HEK293 (cell line): ENCODE measurements at regions not wholly inside any gene's neighbourhood (a gene's known extent, or its start where the extent isn't known, plus 50 kb on each side); places are given as distances from the start of the nearest gene placed in this dataset.

ENCODE experiments used
- CTCF ChIA-PET: fragments of 350-600 bp; formaldehyde crosslinking; extraction: SDS; loops from one replicate; lab custom pipeline; 2021; ENCODE audit warnings: antibody characterized with exemption; lab: Yijun Ruan, JAX
- POLR2A ChIA-PET: fragments of 300-600 bp; formaldehyde crosslinking; extraction: SDS; loops from one replicate; lab custom pipeline; 2020; ENCODE audit warnings: antibody characterized with exemption, inconsistent platforms; lab: Yijun Ruan, JAX
- H3K27ac ChIP-seq: fragments of 200-500 bp; sonication (Bioruptor generic); 2 replicates; pipeline ENCODE4 v1.5.1; 2014; ENCODE audit warnings: low read depth, low read length, control low read depth, inconsistent platforms; ENCODE audit errors: extremely low read depth
- H3K36me3 ChIP-seq, 2 experiments: fragments of 200-500 bp in 1 of 2; sonication (Bioruptor generic) in 1 of 2; 1 replicate in 1 of 2; 2 replicates in 1 of 2; pipeline ENCODE4 v1.5.1; 2014 to 2017; ENCODE audit warnings: inconsistent platforms in 2 of 2, low read length in 2 of 2; ENCODE audit not compliant: control insufficient read depth in 2 of 2, insufficient read depth in 1 of 2
- H3K4me1 ChIP-seq: fragments of 200-500 bp; sonication (Bioruptor generic); 2 replicates; pipeline ENCODE4 v1.5.1; 2014; ENCODE audit warnings: mild to moderate bottlenecking, low read length, inconsistent platforms; ENCODE audit not compliant: control insufficient read depth, insufficient read depth
- H3K4me3 ChIP-seq: 2 replicates; pipeline ENCODE4 v1.5.1; 2011; ENCODE audit warnings: low read depth, mild to moderate bottlenecking, control low read depth, low read length, moderate library complexity
- H3K9me3 ChIP-seq: fragments of 200-500 bp; sonication (Bioruptor generic); 2 replicates; pipeline ENCODE4 v1.5.1; 2014; ENCODE audit warnings: low read depth, low read length, inconsistent platforms; ENCODE audit not compliant: control insufficient read depth, insufficient read depth
- BCL11B ChIP-seq: fragments of 450-650 bp; formaldehyde crosslinking; IDR thresholded peaks from 2 replicates; pipeline ENCODE4 v1.5.1; 2016; ENCODE audit warnings: low read depth, missing biosample characterization, missing genetic modification characterization
- KLF1 ChIP-seq: fragments of 450-650 bp; formaldehyde crosslinking; IDR thresholded peaks from 2 replicates; pipeline ENCODE4 v1.5.1; 2016; ENCODE audit warnings: missing biosample characterization, missing genetic modification characterization
- MEIS1 ChIP-seq: sonication (generic); formaldehyde crosslinking; IDR thresholded peaks from 2 replicates; pipeline ENCODE4 v1.8.1; 2022; ENCODE audit warnings: missing genetic modification reagents, mild to moderate bottlenecking, borderline replicate concordance
- MZF1 ChIP-seq: fragments of 450-650 bp; formaldehyde crosslinking; IDR thresholded peaks from 2 replicates; pipeline ENCODE4 v1.5.1; 2017; ENCODE audit warnings: missing biosample characterization, missing genetic modification characterization, borderline replicate concordance
- SCRT2 ChIP-seq: fragments of 450-650 bp; formaldehyde crosslinking; IDR thresholded peaks from 2 replicates; pipeline ENCODE4 v1.5.1; 2016; ENCODE audit warnings: missing biosample characterization, missing genetic modification characterization
- ZBTB26 ChIP-seq: fragments of 450-650 bp; formaldehyde crosslinking; optimal IDR thresholded peaks from 2 replicates; pipeline ENCODE3; 2016; ENCODE audit warnings: missing biosample characterization, mild to moderate bottlenecking, missing genetic modification characterization
- ZBTB49 ChIP-seq: fragments of 450-650 bp; formaldehyde crosslinking; IDR thresholded peaks from 2 replicates; pipeline ENCODE4 v1.5.1; 2016; ENCODE audit warnings: missing biosample characterization, missing genetic modification characterization, low read depth
- ZNF114 ChIP-seq: fragments of 450-650 bp; formaldehyde crosslinking; IDR thresholded peaks from 2 replicates; pipeline ENCODE4 v1.5.0; 2017; ENCODE audit warnings: missing biosample characterization, missing genetic modification characterization
- ZNF133 ChIP-seq: fragments of 450-650 bp; formaldehyde crosslinking; IDR thresholded peaks from 2 replicates; pipeline ENCODE4 v1.5.1; 2016; ENCODE audit warnings: missing biosample characterization, missing genetic modification characterization
- ZNF138 ChIP-seq: fragments of 450-650 bp; formaldehyde crosslinking; IDR thresholded peaks from 2 replicates; pipeline ENCODE4 v1.5.1; 2016; ENCODE audit warnings: missing biosample characterization, missing genetic modification characterization, borderline replicate concordance
- ZNF184 ChIP-seq: fragments of 450-650 bp; IDR thresholded peaks from 2 replicates; pipeline ENCODE4 v1.5.1; 2018; ENCODE audit warnings: missing biosample characterization, mild to moderate bottlenecking, missing genetic modification characterization
- ZNF239 ChIP-seq: fragments of 450-650 bp; formaldehyde crosslinking; IDR thresholded peaks from 2 replicates; pipeline ENCODE4 v1.5.1; 2016; ENCODE audit warnings: missing biosample characterization, missing genetic modification characterization
- ZNF248 ChIP-seq: fragments of 450-650 bp; formaldehyde crosslinking; IDR thresholded peaks from 2 replicates; pipeline ENCODE4 v1.5.1; 2017; ENCODE audit warnings: missing biosample characterization, missing genetic modification characterization
- ZNF362 ChIP-seq: fragments of 450-650 bp; formaldehyde crosslinking; IDR thresholded peaks from 2 replicates; pipeline ENCODE4 v1.5.1; 2016; ENCODE audit warnings: missing biosample characterization, missing genetic modification characterization
- ZNF398 ChIP-seq: fragments of 450-650 bp; formaldehyde crosslinking; IDR thresholded peaks from 2 replicates; pipeline ENCODE4 v1.5.1; 2017; ENCODE audit warnings: missing biosample characterization, missing genetic modification characterization
- ZNF837 ChIP-seq: fragments of 450-650 bp; formaldehyde crosslinking; IDR thresholded peaks from 2 replicates; pipeline ENCODE4 v1.5.1; 2016; ENCODE audit warnings: missing biosample characterization, missing genetic modification characterization
- TF ChIP-seq, protein P1 (sequence below): fragments of 450-650 bp; formaldehyde crosslinking; IDR thresholded peaks from 2 replicates; pipeline ENCODE4 v1.5.1; 2016; ENCODE audit warnings: missing biosample characterization, missing genetic modification characterization

DNA sequence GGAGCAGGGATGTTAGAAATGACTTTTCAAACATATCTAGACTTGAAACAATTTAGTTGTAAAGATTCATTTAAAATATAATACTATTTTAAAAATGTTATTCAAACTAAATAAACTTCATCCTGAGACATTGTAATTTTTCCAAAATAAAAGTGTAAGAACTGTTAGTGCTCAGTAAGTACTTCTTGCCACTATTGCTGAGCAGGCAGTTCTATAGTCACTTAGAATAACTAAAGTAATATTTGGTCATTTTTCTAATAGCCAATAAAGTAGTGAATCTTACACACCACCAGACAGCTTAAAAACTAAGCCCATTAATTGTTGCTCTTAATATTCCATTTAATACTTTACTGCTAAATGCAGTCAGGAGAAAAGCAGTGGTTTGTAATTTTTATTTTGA lies 1120.0 kb upstream of the CDH10 start:
- POLR2A ChIA-PET: no interaction called here
- no peak overlapping the region for H3K27ac ChIP-seq
- CTCF ChIA-PET: no interaction called here
- no peaks in the 10 kb centered on the region for H3K36me3 ChIP-seq
- TF ChIP-seq ZBTB26 (tag by site-specific recombination) (no peak), ZNF837 (tag by site-specific recombination) (no peak), ZBTB49 (tag by site-specific recombination) (no peak), ZNF184 (tag by site-specific recombination) (no peak), ZNF239 (no peak), BCL11B (tag by site-specific recombination) (no peak), ZNF398 (no peak)
- TF ChIP-seq, protein P1, sequence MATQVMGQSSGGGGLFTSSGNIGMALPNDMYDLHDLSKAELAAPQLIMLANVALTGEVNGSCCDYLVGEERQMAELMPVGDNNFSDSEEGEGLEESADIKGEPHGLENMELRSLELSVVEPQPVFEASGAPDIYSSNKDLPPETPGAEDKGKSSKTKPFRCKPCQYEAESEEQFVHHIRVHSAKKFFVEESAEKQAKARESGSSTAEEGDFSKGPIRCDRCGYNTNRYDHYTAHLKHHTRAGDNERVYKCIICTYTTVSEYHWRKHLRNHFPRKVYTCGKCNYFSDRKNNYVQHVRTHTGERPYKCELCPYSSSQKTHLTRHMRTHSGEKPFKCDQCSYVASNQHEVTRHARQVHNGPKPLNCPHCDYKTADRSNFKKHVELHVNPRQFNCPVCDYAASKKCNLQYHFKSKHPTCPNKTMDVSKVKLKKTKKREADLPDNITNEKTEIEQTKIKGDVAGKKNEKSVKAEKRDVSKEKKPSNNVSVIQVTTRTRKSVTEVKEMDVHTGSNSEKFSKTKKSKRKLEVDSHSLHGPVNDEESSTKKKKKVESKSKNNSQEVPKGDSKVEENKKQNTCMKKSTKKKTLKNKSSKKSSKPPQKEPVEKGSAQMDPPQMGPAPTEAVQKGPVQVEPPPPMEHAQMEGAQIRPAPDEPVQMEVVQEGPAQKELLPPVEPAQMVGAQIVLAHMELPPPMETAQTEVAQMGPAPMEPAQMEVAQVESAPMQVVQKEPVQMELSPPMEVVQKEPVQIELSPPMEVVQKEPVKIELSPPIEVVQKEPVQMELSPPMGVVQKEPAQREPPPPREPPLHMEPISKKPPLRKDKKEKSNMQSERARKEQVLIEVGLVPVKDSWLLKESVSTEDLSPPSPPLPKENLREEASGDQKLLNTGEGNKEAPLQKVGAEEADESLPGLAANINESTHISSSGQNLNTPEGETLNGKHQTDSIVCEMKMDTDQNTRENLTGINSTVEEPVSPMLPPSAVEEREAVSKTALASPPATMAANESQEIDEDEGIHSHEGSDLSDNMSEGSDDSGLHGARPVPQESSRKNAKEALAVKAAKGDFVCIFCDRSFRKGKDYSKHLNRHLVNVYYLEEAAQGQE (tag by site-specific recombination): no peak
- TF ChIP-seq, all 188 proteins: peak for 0
- Histone ChIP-seq H3K4me3 (no peak overlapping the region), H3K9me3 (no peaks in the 10 kb centered on the region), H3K4me1 (no peaks in the 10 kb centered on the region)

- H3K36me3 ChIP-seq: no peaks in the 10 kb centered on the region
- CTCF ChIA-PET: interaction anchor here (0.6 kb wide), 1 partner anchor 32 kb away, joined by 3 read pairs; no protein-coding TSS in a partner anchor
- no peak overlapping the region for H3K27ac ChIP-seq
- H3K4me1 ChIP-seq: no peaks in the 10 kb centered on the region
- POLR2A ChIA-PET: no interaction called here
- H3K4me3 ChIP-seq: no peak overlapping the region
- TF ChIP-seq ZNF248: no peak
- TF ChIP-seq SCRT2 (tag by site-specific recombination): no peak
- TF ChIP-seq ZNF138: no peak
- no peak for TF ChIP-seq MEIS1
- TF ChIP-seq ZNF133 (tag by site-specific recombination): no peak
- TF ChIP-seq ZNF114 (tag by site-specific recombination): no peak
- no peak for TF ChIP-seq MZF1 (tag by site-specific recombination)
- TF ChIP-seq ZNF362 (tag by site-specific recombination): no peak
- no peak for TF ChIP-seq KLF1
- no peaks in the 10 kb centered on the region for H3K9me3 ChIP-seq
Observed at GRCh38 chr5:25763781-25764180, 1119.0 kb upstream of the CDH10 start.
